ENCODE measurements at regions not wholly inside any gene's neighbourhood (a gene's known extent, or its start where the extent isn't known, plus 50 kb on each side); places are given as distances from the start of the nearest gene placed in this dataset.

- peaks cover 0 to 62% (median 48%) of the 10 kb centered on the region in 7 donors for H3K27me3 ChIP-seq
- DNase-seq = no peak
- TF ChIP-seq, protein P1, sequence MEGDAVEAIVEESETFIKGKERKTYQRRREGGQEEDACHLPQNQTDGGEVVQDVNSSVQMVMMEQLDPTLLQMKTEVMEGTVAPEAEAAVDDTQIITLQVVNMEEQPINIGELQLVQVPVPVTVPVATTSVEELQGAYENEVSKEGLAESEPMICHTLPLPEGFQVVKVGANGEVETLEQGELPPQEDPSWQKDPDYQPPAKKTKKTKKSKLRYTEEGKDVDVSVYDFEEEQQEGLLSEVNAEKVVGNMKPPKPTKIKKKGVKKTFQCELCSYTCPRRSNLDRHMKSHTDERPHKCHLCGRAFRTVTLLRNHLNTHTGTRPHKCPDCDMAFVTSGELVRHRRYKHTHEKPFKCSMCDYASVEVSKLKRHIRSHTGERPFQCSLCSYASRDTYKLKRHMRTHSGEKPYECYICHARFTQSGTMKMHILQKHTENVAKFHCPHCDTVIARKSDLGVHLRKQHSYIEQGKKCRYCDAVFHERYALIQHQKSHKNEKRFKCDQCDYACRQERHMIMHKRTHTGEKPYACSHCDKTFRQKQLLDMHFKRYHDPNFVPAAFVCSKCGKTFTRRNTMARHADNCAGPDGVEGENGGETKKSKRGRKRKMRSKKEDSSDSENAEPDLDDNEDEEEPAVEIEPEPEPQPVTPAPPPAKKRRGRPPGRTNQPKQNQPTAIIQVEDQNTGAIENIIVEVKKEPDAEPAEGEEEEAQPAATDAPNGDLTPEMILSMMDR (IDR thresholded peaks at IDR 0.05) = no peak
- intact Hi-C loops (cut with DNase I) = loop anchor here in 1 of 10 donors (10.0 kb wide), 1 partner anchor 324 kb away; no protein-coding TSS in a partner anchor
- H3K4me3 ChIP-seq = peak overlapping the region in 1 of 10 donors; percentile 5
- peaks cover 0 to 4% (median 0%) of the 10 kb centered on the region in 11 donors for H3K9me3 ChIP-seq
- H3K27ac ChIP-seq = no peak overlapping the region
- H3K4me1 ChIP-seq = peaks cover 0 to 8% (median 7%) of the 10 kb centered on the region in 9 donors
- peak in 1 of 8 donors; percentile 15 for ATAC-seq
- WGBS, 2 donors = 46 to 65% methylated on average over 5 of the region's 5 CpGs
- no peaks in the 10 kb centered on the region for H3K36me3 ChIP-seq
Observed at GRCh38 chr2:88351249-88351601, 101.3 kb downstream of the FOXI3 start.

DNA sequence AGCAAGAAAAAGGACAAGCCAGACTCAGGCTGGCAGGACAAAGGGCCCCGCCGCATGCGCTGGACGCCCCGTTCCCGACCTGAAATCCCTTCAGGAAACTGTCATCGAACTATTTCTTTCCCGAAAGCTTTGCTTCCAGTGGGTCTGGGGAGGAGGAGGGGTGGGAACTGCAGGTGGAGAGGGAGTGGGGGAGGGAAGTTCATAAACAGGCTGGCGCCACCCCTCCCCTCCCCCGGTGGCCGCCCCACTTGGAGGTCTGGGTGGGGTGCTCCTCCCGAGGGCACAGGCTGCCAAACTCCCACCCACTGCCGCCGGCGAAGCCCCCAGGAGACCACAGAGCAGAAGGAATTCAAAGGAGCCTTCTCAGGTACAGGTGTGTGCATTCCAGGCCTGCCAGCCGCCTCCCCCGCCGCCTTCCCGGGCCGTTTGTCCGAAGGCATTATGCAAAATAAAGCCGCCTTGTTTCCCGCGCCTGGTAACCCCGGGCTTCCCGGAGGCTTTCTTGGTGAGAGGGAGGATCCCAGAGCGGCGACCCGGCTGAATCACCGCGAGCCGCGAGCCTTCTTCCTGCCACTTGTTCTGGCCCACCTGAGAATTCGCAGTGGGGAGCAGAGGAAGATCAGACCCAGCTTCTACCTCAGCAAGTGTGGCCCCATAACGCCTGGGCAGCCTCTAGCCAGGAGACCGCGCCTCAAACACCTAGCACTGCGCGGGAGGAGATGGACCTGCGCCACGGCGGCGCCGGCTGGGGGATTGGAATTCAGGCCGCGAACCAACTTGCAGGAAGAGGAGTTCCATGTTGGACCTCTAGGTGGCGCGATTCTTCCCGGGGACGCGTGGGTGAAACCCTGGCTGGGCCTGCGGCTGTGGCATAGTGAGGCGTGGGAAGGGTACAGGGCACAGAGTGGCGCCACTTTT lies 101.9 kb downstream of the FOXI3 start:
- peaks cover 0 to 62% (median 47%) of the 10 kb centered on the region in 7 donors for H3K27me3 ChIP-seq
- WGBS, 2 donors = 5 to 8% methylated on average over 50 to 54 of the region's 54 CpGs
- intact Hi-C loops (cut with DNase I) = loop anchor here in 1 of 10 donors (10.0 kb wide), 1 partner anchor 324 kb away; no protein-coding TSS in a partner anchor
- H3K27ac ChIP-seq = no peak overlapping the region
- ATAC-seq = peak in 3 of 8 donors; percentile 15 to 61 (median 26)
- TF ChIP-seq, protein P1 (IDR thresholded peaks at IDR 0.05) = peak in 8 of 9 donors; percentile 26 to 69 (median 57)
- H3K9me3 ChIP-seq = peaks cover 0 to 4% (median 0%) of the 10 kb centered on the region in 11 donors
- H3K4me3 ChIP-seq = peak overlapping the region in 7 of 10 donors; percentile 5 to 27 (median 18)
- peak; percentile 22 to 32 for DNase-seq
- no peaks in the 10 kb centered on the region for H3K36me3 ChIP-seq
- peaks cover 0 to 8% (median 7%) of the 10 kb centered on the region in 9 donors for H3K4me1 ChIP-seq

DNA sequence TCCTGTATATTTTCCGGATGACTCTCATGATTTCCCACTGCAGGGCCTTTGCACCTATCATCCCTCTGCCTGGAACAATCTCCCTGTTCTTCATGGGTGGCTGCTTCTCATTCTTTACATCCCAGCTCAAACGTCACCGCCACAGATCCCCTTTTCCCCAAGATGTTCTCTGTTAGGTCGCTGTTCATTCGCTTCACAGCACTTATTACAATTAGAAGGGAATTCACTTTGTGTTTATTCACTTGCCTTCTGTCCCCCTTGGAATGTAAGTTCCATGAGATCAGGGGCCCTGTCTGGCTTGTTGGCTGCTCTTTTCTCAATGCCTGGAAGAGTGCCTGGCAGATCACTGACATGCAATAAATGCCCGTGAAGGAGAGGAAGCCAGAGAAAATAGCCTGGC lies 106.7 kb downstream of the FOXI3 start:
- Histone ChIP-seq H3K27me3 (peaks cover 0 to 44% (median 40%) of the 10 kb centered on the region in 7 donors), H3K36me3 (no peaks in the 10 kb centered on the region), H3K9me3 (peaks cover 0 to 7% (median 0%) of the 10 kb centered on the region in 11 donors), H3K4me1 (peaks cover 0 to 8% (median 6%) of the 10 kb centered on the region in 9 donors), H3K4me3 (no peak overlapping the region), H3K27ac (no peak overlapping the region)
- DNase-seq (no peak), ATAC-seq (no peak)
- WGBS, 2 donors = 76% methylated on average over 6 of the region's 6 CpGs
- TF ChIP-seq, protein P1 (IDR thresholded peaks at IDR 0.05) = no peak
- intact Hi-C loops (cut with DNase I) = no loop called here

GRCh38 chr2:88342749-88343148 lies 109.7 kb downstream of the FOXI3 start:
- ATAC-seq (no peak), DNase-seq (no peak)
- H3K4me3 ChIP-seq = no peak overlapping the region
- TF ChIP-seq, protein P1 (IDR thresholded peaks at IDR 0.05) = no peak
- no peaks in the 10 kb centered on the region for H3K4me1 ChIP-seq
- no peak overlapping the region for H3K27ac ChIP-seq
- peaks cover 0 to 23% (median 9%) of the 10 kb centered on the region in 7 donors for H3K27me3 ChIP-seq
- 58 to 75% methylated on average over 4 of the region's 4 CpGs for WGBS, 2 donors
- H3K9me3 ChIP-seq = peaks cover 0 to 12% (median 0%) of the 10 kb centered on the region in 11 donors
- intact Hi-C loops (cut with DNase I) = no loop called here
- no peaks in the 10 kb centered on the region for H3K36me3 ChIP-seq

Data from heart right ventricle (tissue), 16 donors.